ENCODE measurements at regions not wholly inside any gene's neighbourhood (a gene's known extent, or its start where the extent isn't known, plus 50 kb on each side); places are given as distances from the start of the nearest gene placed in this dataset.
"Not testable (repeated sequence)": the region's sequence is repeated elsewhere in the genome, so short reads cannot be mapped to it uniquely, and the experiment has no call there.

DNA sequence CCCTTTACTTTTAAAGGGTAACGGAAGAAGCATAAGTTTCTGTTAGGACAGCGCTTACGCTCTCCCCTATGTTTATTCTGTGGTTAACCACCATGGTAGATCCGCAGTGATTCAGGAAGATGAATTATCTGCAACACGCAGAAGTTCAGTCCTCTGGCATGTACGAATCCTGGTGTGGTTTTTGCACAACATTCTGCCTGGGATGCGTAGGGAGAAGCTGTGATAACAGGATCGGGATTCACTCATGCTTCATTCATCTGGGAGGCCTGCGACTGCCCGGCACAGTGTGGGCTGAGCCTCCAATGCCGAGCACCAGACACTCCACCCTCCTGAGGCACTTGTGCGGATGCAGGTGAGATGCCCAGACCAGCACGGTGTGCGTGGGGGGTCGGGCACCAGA, 84.6 kb upstream of the LPCAT1 start:
- TF ChIP-seq EZH2 (IDR thresholded peaks at IDR 0.05; ENCODE audit: insufficient read depth, poor library complexity, severe bottlenecking); EZH2phosphoT487 (IDR thresholded peaks at IDR 0.05; ENCODE audit: insufficient read depth, low read depth): not testable (repeated sequence)

Measured in GM23248 (cell line).